Epithelial cell of prostate (primary cell): ENCODE measurements at regions not wholly inside any gene's neighbourhood (a gene's known extent, or its start where the extent isn't known, plus 50 kb on each side); places are given as distances from the start of the nearest gene placed in this dataset.

Source experiments
- DNase-seq: peaks from one replicate; pipeline ENCODE4 v3.0.0-alpha.2; 2011; ENCODE audit warnings: low read depth, low spot score
- H3K27ac ChIP-seq: fragments of 450-650 bp; 2 replicates; pipeline ENCODE4 v1.5.1; 2017; ENCODE audit warnings: mild to moderate bottlenecking

DNA sequence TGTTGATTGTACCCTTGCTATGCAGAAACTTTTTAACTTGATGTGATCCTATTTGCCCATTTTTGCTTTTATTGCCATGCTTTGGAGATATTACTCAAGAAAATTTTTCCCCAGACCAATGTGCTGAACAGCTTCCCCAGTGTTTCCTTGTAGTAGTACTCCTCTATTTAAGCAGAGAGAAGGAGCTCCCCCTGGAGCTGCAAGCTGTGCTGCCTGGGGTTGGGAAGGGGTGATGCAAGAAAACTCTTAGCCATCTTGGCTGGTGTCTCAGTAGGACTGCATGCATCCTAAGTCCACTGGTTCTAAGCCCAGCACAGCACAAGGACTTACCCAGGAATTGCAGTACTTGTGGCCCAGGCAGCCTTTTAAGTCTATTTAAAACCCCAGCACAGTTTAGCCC, 121.6 kb downstream of the NTMT2 start:
- DNase-seq, result no peak
- no peak overlapping the region for H3K27ac ChIP-seq

DNA sequence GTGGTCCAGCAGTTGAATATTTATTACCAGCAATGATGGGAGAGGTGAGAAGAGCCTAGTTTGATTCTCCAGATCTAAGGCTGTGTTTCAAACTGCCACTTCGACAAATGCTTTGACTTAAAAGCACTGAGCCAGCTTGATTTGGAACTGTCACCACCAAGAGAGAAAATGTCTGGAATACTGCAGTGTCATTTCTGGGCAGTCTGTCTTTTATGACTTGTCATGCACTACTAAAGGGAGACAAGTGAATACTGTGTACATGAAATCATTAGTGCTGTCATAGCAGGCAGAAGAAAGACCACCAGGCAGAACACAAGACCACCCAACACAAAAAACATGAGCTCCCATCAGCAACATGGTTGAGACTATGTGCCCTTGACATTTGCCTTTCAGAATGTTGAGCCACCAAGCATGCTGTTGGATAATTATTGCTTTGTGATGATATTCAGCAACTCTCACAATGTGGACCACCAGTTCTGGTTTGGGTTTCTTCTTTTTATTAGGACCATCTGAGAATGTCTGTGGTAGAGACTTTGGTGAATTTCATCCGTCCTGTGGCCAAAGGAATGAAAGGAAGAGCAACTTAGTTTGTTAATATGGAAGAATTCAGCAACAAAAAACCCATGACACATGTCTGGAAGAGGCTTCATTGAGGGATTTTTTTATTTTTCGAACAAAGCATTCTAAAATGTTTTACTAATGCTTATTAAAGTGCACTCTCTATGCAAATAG, 125.8 kb downstream of the NTMT2 start:
- DNase-seq, result no peak
- no peak overlapping the region for H3K27ac ChIP-seq

- H3K27ac ChIP-seq, result no peak overlapping the region
- DNase-seq, result no peak
These were observed 127.8 kb downstream of the NTMT2 start for GRCh38 chr1:170273291-170274130.

- DNase-seq, result no peak
- H3K27ac ChIP-seq, result no peak overlapping the region
These were observed 128.4 kb downstream of the NTMT2 start for GRCh38 chr1:170274131-170274501.

DNA sequence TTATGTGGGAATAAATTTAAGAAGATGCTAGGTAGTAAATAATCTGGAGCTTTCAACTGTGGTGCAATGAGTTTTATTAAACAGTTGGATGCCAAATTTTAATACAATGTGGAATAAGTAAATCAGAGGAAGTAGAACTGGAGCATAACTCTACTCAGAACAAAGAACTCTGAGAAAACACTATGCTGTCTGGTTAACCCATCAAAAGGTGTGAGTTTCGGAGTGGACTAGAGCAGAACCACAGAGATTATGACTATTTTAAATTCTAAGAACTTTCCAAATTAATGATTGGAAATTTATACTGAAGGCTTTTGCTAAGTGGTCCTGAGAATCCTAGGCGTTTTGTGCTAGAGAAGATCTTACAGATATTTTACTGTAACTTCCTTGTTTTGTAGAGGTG, 132.2 kb downstream of the NTMT2 start:
- no peak for DNase-seq
- H3K27ac ChIP-seq, result no peak overlapping the region

DNA sequence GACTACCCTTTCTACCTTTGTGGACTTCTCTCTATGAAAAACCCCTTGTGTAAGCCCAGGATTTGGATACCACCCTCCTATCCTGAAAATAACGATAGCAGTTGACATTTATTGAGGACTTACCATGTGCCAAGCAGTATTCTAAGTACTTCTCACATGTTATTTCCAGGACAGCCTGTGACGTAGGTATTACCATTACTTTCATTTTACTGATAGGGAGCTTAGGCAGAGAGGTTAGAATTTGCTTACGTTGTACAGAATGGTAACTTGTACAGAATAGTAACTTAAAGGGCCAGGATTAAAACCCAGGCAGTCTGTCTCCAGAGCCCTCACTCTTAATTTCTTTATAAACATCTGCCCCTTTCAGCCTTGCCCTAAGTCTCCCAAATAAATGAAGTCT, 138.3 kb downstream of the NTMT2 start:
- no peak for DNase-seq
- no peak overlapping the region for H3K27ac ChIP-seq

GRCh38 chr1:170284512-170284911, 138.8 kb downstream of the NTMT2 start:
- no peak overlapping the region for H3K27ac ChIP-seq
- no peak for DNase-seq

GRCh38 chr1:170284951-170285350, 139.2 kb downstream of the NTMT2 start:
- no peak overlapping the region for H3K27ac ChIP-seq

DNA sequence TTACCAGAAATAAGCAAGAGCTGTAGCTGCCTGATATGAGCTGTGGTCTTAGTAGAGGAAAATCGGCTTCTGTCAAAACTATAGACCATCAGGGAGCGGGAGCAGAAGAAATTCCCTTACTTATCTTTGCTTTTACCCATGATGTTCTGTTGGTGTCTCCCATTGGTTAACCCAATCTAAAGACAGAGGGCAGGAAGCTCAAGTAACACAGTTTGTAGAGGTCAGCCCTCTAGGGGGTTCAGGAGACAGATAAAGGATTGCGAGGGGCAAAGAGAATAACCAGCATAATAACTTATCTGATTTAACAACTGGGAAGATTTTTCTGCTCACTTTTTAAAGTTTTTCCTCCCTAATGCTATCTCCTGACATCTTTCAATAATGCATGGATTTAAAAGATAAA, 142.4 kb downstream of the NTMT2 start:
- DNase-seq, result no peak
- no peak overlapping the region for H3K27ac ChIP-seq

More at GRCh38 chr1:170284951-170285350, 139.2 kb downstream of the NTMT2 start:
- no peak for DNase-seq

DNA sequence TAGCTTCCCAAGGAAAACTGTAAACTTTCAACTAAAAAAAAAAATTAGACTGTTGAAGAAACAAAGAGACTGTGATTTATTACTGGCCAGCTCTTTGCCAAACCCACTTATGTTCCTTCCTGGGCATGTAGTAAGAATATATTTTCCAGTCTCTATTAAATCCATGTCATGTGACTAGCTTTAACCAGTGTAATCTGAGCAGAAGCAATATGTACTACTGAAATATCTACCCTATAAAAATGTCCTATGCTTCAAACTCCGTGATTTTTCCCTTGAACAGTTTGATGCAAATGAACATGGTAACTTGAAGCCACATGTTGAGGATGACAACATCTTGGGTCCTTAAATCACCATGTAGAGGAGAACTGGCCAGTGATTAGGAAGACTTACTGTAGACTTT, 144.5 kb downstream of the NTMT2 start:
- no peak overlapping the region for H3K27ac ChIP-seq
- no peak for DNase-seq

GRCh38 chr1:170290991-170291390, 145.2 kb downstream of the NTMT2 start:
- no peak for DNase-seq
- no peak overlapping the region for H3K27ac ChIP-seq

DNA sequence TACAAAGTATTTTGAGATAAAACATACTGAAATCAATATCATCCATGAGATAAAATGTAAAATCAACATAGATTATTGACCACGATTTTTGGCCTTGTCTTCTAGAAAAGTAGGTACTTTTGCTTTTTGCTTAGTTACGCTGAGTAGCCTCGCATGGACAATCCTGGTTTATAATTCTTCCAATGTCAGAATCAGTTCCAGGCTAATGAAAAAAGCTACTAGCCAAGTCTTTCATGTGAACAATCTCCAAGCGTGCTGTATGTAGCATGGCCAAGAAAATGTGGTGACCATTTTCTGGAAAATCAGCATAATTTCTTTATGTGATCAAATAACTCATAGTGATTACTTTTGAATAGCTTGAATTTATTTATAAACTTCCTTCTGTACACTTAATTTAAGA, 145.8 kb downstream of the NTMT2 start:
- H3K27ac ChIP-seq, result no peak overlapping the region
- DNase-seq, result no peak

DNA sequence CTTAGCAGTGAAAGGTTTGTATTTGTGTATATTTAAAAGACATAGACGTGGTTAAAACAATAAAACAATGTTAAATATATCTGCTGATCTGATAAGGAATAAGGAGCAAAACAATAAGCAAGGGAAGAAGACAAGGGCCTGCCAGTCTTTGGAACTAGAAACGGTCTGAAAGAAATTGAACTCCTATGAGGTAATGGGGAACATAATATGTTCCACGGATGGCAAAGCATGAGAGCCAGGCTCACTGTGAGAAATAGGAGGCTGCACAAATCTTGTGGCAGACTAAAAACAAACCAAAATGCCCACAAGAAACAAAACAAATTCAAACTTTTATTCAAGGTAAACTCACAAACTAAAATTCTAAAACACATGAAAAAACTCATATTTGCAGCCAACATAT, 150.5 kb downstream of the NTMT2 start:
- no peak for DNase-seq
- no peak overlapping the region for H3K27ac ChIP-seq

DNA sequence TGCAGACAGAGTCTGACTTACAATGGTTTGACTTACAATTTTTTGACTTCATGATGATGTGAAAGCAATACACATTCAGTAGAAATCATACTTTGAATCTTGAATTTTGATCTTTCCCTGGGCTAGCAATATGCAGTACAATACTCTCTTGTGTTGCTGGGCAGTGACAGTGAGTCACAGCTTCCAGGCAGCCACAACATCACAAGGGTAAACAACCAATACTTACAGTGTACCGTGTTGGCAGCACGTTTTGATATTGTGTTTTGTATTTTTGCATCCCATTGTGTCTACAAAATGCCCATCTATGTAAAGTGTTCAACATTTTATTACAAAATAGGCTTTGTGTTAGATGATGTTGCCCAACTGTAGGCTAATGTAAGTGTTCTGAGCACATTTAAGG, 150.9 kb downstream of the NTMT2 start:
- DNase-seq, result no peak
- H3K27ac ChIP-seq, result no peak overlapping the region

- no peak overlapping the region for H3K27ac ChIP-seq
- no peak for DNase-seq
These were observed 155.8 kb downstream of the NTMT2 start for GRCh38 chr1:170301596-170301995.

GRCh38 chr1:170303034-170303433, 157.3 kb downstream of the NTMT2 start:
- H3K27ac ChIP-seq, result no peak overlapping the region
- DNase-seq, result no peak

GRCh38 chr1:170305777-170306512, 160.2 kb downstream of the NTMT2 start:
- DNase-seq, result no peak
- H3K27ac ChIP-seq, result no peak overlapping the region

- no peak for DNase-seq
- no peak overlapping the region for H3K27ac ChIP-seq
These were observed 160.8 kb downstream of the NTMT2 start for GRCh38 chr1:170306513-170306910.

DNA sequence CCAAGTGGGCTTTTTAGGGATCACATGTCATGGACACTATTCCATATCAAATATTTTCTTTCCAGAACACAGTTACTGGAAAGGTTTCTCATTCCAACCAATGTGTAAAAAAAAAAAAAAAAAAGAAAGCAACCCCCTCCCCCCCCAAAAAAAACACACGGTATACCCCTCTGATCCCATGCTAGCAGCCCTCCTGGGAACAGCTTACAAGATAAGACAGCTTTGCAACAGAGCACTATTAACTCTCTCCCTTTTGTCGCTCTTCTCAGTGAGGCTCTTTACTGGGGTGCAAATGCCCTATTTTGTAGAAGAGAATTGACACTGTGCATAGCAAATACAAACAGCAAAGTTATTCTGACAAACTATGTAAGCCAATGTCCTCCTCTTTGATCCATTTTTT, 161.2 kb downstream of the NTMT2 start:
- no peak overlapping the region for H3K27ac ChIP-seq
- DNase-seq, result no peak

GRCh38 chr1:170307426-170307825, 161.7 kb downstream of the NTMT2 start:
- H3K27ac ChIP-seq, result no peak overlapping the region
- no peak for DNase-seq

GRCh38 chr1:170309389-170310013, 163.7 kb downstream of the NTMT2 start:
- DNase-seq, result no peak
- no peak overlapping the region for H3K27ac ChIP-seq
